ENCODE measurements at regions not wholly inside any gene's neighbourhood (a gene's known extent, or its start where the extent isn't known, plus 50 kb on each side); places are given as distances from the start of the nearest gene placed in this dataset.
"Not testable (repeated sequence)": the region's sequence is repeated elsewhere in the genome, so short reads cannot be mapped to it uniquely, and the experiment has no call there.

DNA sequence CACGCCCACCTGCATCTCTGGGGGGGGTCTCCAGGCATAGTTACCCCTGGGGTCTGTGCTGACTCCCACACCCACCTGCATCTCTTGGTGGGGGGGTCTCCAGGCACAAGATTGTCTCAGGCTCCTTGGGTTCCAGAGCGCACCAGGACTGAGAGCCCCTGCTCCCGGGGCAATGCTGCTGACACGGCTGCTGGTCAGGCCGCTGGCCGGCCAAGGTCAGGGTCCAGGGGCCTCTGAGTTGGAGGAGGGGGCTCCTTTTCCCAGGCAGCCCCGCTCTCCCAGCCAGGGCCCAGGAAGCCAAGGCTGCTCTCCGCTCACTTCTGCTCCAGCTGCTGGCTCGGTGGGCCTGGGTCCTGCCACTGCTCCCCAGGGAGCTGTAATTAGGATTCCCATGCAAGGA lies 77.3 kb upstream of the SFSWAP start:
- DNase-seq (ENCODE audit: low spot score) = not testable (repeated sequence)

DNA sequence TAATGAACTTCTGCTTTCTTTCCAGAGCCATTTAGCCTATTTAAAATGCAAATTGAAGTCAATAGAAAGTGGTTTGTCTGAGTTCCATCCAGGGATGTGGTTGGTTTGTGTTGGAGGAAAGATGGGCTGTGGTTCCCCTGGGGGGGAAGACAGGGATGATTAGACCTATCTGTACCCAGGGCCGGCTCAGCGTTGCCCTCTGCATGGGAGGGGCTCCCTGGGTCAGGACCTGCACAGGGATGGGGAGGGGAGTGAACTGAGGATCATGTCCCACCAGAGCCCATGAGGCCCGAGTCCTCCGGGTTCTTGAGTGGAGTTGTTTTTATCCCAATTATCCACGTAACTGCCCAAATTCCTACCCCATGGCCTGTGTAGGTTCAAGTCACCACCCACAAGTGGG lies 76.9 kb upstream of the SFSWAP start:
- no peak for DNase-seq (ENCODE audit: low spot score)

DNA sequence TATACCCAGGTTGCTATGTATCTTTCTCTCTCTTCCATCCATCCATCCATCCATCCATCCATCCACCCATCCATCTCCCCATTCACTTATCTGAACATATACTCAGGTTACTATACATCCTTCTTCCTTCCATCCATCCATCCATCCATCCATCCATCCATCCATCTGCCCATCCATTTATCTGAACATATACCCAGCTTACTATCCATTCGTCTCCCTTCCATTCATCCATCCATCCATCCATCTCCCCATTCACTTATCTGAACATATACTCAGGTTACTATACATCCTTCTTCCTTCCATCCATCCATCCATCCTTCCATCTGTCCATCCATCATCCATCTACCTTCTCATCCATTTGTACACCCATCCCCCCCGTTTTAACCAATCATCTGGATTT lies 75.9 kb upstream of the SFSWAP start:
- not testable (repeated sequence) for DNase-seq (ENCODE audit: low spot score)

DNA sequence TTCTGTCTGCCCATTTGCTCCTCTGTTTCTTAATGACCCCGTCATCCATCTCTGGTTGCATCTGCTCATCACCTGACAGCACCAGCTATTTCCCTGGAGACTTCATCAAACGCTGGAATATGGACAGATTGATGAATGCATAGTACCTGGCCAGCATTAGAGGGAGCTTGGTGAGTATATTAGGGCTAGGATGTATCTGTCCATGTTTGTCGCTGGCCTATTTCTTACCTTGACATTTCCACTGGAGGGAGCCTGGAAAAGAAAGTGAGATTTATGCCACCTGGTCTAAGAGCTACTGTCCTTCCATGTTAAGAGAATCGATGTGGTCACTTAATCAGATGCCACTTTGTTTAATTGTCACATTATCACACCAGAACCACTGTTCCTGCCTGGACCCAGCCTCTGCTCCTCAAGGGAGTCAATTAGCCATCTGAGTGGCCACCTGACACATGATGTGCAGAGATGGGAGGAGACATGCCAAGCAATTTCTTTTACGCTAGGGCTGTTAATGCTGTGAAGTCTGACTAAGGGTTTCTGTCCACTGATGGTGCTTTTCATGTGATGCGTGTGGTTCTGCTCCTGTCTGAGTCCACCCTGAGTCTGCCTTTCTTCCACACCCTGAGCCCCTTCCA lies 75.3 kb upstream of the SFSWAP start:
- DNase-seq (ENCODE audit: low spot score) = no peak

DNA sequence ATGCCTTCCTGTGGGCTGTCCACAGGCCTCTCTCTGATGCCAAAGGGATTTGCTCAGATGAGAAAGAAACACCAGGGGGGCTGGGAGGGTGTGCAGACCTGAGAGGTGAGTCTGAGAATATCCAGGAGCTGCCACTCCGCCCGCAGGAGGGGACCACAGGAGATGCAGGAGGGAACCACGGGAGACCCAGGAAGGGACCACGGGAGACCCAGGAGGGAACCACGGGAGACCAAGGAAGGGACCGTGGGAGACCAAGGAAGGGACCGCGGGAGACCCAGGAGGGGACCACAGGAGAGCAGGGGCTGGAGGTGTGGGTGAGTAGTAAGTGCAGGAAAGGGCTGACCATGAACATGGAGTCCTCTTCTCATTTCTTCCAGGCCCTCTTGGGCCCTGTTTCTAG lies 74.6 kb upstream of the SFSWAP start:
- DNase-seq (ENCODE audit: low spot score) = no peak

DNA sequence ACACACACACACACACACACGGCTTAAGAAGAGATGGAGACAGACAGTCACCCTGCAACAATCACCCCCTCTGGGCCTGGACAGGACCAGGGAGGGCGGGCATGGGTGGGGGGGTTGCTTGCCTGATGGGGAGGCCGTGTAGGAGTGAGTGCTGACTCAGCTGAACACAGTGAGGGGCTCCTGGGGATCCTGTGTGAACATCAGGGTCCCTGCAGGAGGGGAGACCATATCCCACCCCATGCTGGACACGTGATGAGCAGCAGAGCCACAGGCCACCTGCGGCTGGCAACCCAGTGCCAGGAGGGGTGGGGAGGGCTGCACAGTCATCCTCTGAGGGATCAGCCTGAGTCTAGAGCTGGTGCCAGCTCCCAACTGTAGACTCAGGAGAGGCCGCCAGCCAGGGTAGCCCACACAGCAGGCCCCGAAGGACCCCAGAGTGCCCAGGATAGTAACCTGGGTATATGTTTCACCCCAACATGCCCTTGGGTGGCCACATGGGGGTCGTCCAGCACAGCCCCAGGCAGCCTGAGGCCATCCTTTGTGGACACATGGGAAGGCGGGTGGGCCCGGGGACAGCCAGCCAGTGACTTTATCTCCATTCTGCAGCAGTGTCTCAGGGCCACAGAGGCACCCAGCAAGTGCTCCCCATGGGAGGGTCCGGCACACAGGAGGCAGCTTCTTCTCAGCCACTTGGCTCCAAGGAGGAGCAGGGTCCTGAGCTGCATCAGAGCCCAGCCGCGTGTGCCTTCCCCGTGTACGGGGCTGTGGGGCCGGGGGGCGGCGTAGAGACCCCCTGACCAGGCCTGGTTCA lies 73.7 kb upstream of the SFSWAP start:
- no peak for DNase-seq (ENCODE audit: low spot score)

DNA sequence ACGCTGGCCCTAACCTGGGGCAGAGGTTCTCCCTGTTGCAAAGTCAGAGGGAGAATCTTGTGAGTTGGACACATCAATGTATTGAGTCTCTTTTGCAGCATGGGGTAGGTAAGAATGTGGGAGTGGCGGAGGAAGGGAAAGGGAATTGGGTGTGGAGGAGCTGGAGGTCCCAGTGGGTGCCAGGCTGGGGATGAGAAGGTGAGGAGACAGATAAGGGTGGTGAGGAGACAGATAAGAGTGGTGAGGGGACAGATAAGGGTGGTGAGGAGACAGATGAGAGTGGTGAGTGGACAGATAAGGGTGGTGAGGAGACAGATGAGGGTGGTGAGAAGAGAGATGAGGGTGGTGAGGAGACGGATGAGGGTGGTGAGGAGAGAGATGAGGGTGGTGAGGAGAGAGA lies 72.9 kb upstream of the SFSWAP start:
- DNase-seq (ENCODE audit: low spot score) = no peak

DNA sequence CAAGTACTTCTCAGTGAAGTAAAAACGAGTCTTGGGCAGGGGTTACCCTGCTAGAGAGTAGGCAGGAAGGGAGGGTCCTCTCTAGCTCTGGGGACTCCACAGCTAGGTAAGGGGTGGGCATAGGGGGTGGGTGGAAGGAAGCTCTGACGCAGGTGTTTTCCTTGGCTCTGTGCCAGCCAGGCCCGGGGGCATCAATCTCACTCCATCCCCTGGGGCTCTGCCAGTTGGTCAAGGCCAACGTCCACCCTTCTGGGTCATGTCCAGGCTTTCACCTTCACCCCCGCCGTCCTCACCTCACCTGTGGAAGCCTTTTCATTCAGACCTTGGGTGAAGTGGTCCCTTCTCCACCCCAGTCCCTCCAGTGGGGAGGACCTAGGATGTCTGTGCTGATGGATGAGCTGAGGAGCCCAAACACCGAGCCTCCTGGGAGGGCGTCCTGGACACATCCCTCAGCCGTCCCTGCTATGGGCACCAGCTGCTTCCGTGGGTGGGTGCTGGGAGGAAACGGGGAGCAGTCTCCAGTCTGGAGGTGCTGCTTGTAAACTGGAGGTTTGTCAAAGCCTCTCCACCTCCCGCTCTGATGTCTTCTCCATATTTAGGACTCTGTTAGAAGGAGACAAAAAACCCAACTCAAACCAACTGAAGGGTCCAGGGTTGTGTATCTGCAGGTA lies 71.5 kb upstream of the SFSWAP start:
- no peak for DNase-seq (ENCODE audit: low spot score)

DNA sequence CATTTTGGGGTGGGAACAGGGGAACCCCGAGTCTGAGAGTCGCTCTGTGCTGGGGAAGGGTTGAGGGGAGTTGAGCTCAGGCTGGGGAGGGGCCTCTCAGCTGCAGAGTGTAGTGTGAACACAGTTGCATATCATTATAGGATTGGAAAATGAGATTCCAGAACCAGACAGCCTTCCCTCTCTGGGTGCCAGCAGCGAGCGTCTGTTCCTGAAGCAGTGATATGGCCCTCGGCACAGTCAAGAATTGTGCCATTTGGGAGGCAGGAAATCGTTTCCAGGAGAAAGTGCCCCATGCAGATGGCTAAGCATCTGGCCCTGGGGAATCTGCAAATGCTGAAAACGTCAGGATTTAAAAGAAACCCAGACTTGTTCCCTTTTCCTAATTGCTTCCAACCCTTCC lies 70.4 kb upstream of the SFSWAP start:
- DNase-seq (ENCODE audit: low spot score) = no peak

DNA sequence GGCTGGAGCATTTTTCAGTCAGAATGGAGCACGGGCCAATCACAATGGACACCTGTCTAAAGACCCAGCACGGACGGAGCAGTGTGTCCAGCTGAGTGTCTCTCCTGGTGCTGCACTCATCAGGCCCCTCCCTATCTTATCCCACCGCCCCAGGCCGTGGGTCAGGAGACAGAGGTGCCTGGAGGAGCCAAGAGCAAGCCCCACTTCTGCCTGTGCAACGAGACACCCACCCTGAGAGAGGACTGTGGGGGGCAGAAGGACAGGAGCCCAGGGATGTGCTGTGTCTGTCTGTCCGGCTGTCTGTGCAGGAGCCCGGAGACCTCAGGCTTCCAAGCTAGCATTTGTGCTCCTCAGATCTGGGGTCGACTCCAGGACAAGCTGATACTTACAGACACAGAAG lies 69.6 kb upstream of the SFSWAP start:
- no peak for DNase-seq (ENCODE audit: low spot score)

DNA sequence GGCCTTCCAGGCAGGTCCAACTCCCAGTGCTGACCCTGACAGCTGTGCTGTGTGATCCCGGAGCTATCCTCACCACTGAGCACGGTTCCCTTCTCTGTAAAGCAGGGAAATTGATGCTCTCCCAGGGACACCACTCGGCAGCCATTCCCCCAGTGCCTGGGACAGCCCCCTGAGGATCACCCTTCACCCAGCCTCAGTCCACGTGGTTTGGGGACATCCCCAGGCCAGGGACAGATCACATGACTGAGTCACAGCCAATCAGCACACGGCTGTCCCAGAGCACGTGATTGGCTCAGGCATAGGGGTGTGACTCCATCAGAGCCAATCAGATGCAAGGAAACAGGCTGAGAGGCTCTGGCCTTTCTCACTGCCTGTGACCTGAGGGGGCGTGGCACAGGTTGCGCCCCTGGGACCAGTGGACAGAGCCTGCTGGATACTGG lies 68.8 kb upstream of the SFSWAP start:
- peak; percentile 62 for DNase-seq (ENCODE audit: low spot score)

DNA sequence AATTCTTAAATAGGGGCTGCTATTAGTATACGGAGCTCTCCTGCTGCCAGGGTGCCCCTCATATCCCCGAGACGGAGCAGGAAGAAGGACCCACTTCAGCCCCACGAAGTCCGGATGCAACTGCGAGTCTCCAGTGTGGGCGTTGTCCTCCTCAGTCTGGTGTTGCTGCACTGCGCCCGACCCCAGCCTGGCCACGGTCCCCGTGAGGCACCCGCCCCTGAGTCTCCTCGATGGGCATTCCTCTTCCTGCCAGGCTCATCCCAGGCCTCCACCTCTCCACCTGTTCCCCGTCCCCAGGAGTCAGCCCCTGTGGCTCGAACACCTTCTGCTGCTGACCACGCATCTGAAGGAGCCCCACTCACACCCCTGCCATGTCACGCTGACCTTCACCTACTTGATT lies 68.1 kb upstream of the SFSWAP start:
- no peak for DNase-seq (ENCODE audit: low spot score)

DNA sequence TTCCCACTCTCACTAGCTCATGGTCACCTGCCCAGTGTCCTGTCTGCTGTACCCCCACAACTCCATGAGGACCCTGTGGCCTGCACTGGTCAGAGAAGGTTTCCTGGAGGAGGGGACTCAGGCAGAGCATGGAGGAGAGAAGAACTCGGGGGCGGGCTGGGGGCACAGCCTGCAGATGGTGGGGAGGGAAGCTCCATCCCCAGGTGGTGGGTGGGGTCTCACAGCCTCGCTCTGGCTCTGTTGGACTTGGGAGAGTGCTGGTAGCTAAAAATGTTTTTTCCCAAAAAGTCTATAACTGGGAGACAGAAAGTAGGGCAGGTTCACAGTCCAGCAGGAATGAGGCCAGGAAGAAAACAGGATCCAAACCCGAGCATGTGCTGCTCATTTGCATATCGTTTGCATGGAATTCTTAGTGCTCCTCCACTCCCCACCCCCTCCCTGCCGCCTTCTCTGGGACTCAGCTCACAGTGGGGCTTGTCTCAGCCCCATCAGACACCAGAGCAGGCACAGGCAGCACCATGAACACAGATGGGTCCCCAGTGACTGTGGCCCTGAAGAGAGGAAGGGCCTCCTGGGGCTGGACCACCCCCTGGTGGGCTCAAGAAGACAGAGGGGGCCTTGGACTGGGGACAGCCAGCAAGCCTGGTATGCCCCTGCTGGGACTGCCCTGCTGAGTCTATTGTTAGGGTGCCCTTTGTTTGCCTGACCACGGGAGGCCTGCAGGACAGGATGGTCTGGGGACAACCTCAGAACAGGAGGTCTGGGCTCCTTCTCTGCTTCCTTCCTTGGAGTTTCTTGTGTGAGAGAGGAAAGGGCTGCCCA lies 67.0 kb upstream of the SFSWAP start:
- DNase-seq (ENCODE audit: low spot score) = no peak

DNA sequence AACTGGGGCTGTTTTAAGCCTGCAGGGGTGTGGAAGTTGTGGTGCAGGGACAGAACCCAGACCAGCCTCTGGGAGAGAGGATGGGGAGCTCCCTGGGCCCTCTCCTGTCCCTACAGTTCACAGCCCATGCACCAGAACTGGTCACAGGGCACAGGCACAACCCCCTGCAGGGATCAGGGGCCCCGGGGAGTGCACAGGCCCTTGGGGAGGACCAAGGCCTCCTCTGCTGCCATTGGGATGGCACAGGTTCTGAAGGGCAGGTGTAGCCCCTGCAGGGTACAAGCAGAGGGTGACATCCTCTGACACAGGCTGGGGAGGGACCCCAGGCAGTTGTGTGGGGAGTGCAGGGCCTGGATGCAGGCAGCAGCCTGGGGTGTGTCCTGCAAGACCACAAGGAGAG lies 66.4 kb upstream of the SFSWAP start:
- DNase-seq (ENCODE audit: low spot score) = no peak

DNA sequence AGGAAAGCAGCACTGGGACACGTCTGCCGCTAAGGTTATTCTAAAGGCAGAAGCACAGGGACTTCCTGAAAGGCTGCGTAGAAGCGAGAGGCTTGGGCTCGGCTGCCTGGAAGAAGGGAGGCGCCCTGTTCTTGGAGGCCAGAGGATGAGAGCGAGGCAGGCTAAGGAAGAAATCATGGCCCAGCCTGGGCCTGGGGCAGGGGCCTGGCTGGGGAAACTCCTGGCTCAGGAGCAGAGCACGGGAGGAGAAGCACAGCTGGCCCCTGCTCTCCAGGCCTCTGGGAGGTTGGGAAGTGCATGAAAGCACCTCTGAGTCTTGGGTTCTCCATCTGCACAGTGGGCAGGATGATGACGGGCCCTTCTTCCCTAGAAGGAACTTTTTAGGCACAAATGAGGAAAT lies 66.0 kb upstream of the SFSWAP start:
- DNase-seq (ENCODE audit: low spot score) = not testable (repeated sequence)

DNA sequence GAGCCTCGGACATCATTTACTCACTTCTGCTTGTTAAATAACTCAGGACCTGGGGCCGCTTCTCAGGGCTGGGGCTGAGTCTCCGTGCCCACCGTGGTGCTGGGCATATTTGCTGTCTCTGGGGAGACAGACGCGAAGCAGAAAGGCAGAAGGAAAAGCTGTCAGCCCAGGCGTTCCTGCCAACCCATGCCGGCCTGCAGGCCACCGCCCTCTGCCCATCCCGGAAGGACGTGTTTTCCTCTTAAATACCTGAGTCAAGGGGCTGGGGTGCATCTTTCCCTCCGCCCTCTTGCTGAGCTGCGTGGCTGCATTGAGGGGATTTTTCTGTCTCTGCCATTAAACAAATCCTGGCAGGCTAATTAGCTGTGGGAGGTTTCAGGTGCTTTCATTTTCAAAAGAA lies 65.3 kb upstream of the SFSWAP start:
- DNase-seq (ENCODE audit: low spot score) = not testable (repeated sequence)

DNA sequence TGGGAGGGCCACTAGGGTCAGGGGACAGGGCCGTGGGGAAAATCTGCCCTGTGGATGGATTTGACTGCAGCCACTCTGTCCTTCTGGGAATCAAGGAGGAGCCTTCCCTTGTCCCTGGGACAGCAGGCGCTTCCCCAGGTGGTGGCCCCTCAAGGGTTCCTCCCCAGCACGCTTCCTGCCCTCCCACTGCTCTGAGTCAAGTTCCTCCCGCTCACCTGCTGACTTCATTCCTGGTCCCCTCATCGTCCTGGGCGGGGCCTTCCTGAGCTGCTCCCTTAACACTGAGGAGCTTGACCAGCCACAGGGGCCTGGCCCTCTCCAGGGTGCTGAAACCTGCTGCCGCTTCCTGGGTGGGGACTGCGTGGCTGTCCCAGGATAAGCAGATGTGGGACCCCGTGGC lies 64.4 kb upstream of the SFSWAP start:
- DNase-seq (ENCODE audit: low spot score) = not testable (repeated sequence)

DNA sequence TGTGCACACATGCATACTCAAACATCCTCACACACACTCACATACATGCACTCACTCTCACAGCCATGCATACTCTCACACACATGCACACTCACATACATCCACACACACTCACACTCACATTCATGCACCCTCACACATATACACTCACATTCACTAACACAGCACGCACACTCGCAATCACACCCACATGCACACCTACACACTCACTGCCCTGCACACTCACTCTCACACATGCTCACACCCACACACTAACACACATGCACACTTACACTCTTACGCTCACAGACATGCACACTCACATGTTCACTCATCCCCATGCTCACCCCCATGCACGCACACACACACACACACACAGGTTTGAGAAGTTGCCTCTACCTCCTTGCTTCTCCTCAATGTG lies 63.2 kb upstream of the SFSWAP start:
- no peak for DNase-seq (ENCODE audit: low spot score)

DNA sequence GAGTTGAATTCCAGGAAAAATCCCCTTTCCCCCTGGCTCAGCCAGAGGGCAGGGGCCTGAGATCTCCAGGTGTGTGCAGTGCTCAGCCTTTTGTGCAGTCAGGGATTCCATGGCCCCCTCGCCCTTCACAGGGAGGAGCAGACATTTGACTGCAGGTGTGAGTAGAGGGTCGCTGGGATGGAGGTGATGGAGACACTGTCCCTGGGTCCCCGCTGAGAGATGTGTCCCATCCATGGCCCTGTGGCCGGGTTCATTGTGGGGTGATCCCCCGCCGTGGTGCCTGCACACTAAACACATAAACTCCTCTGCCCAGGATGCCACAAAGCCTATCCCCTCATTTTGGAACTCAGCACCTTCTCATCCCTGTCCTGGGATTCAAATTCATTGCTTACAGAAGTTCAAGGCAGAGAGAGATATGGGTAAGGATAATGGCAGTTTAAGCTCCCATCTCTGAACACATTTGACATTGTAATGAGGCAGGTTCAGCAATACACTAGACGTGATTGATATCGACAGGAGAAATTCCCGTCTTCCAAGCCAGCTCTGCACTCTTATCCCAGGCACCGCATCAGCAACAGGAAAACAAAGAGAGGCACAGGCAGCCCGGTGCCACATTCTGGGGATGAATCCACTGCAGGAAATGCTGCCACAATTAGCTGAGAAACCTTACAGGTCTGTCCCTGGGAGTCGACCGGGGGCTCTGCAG lies 55.3 kb upstream of the SFSWAP start:
- not testable (repeated sequence) for DNase-seq (ENCODE audit: low spot score)

DNA sequence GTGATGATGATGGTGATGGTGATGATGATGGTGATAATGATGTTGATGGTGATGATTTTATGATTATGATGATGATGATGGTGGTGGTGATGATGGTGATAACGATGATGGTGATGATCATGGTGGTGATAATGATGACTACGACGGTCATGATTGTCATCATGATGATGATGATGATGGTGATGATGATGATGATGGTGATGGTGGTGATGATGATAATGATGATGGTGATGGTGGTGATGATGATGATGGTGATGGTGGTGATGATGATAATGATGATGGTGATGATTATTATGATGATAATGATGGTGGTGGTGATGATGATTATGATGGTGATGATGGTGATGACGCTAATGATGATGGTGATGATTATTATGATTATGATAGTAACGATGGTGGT lies 54.1 kb upstream of the SFSWAP start:
- not testable (repeated sequence) for DNase-seq (ENCODE audit: low spot score)

DNA sequence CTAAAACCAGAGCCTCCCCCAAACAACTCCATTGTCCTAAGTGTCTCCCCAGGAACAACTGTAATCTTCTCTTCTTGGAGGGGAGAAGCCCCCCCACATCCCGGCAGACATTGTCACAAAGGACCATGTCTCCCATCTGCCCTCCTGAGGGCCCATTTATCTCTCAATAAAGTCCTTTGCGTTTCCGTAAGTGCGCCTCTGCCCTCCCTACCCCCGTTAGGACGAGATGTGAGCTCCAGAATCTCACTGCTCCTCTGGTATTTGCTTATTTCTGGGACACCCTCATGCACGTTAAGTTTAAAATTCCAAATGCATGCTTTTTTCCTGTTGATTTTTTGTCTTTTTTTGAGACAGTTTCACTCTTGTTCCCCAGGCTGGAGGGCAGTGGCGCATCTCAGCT lies 52.3 kb upstream of the SFSWAP start:
- not testable (repeated sequence) for DNase-seq (ENCODE audit: low spot score)

DNA sequence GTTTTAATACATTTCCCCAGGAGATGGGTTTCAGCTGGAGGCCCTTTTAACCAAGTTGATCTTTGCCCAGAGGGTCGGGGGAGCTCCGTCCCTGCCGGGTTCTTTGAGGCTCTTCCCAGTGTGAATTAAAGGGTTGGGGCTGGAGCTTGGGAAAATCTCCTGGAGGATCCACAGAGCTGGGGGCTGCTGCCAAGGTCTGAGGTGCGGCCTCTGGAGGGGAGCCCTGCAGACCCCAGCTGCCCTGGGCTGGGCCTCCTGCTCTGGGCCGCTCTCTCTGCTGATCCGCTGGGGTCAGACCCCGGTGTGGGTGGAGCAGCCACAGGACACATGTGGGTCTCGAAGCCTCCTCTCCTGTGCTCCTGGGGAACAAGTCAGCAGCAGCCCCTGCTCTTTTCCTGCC lies 51.4 kb upstream of the SFSWAP start:
- not testable (repeated sequence) for DNase-seq (ENCODE audit: low spot score)
